ENCODE measurements at regions not wholly inside any gene's neighbourhood (a gene's known extent, or its start where the extent isn't known, plus 50 kb on each side); places are given as distances from the start of the nearest gene placed in this dataset.

DNA sequence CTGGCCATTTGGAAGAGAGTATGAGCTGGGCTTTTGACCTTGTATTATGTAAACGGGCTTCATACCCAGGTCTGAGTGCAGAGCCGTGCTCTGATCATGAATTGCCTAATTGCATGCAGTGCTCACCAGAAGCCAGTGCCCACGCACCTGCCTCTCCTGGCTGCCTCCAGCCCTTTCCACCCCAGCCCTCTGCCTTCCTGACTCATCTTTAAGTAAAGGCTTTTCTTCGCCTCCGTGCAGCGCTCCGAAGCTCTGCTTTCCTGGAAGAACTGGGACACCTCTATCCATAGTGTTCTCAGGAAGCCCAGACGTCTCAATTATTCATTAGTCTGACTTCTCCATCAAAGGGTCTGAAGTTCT, 413.7 kb downstream of the PTPRU start:
- H3K4me3 ChIP-seq (ENCODE audit: low read depth, low read length) = no peak overlapping the region
- TF ChIP-seq, protein P1, sequence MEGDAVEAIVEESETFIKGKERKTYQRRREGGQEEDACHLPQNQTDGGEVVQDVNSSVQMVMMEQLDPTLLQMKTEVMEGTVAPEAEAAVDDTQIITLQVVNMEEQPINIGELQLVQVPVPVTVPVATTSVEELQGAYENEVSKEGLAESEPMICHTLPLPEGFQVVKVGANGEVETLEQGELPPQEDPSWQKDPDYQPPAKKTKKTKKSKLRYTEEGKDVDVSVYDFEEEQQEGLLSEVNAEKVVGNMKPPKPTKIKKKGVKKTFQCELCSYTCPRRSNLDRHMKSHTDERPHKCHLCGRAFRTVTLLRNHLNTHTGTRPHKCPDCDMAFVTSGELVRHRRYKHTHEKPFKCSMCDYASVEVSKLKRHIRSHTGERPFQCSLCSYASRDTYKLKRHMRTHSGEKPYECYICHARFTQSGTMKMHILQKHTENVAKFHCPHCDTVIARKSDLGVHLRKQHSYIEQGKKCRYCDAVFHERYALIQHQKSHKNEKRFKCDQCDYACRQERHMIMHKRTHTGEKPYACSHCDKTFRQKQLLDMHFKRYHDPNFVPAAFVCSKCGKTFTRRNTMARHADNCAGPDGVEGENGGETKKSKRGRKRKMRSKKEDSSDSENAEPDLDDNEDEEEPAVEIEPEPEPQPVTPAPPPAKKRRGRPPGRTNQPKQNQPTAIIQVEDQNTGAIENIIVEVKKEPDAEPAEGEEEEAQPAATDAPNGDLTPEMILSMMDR (IDR thresholded peaks at IDR 0.05; ENCODE audit: insufficient read depth, low read length, poor library complexity, severe bottlenecking) = no peak
- no peaks in the 10 kb centered on the region for H3K27me3 ChIP-seq (ENCODE audit: control insufficient read depth, insufficient read depth, low read length)
- no peak for DNase-seq (ENCODE audit: low read depth)
- no peaks in the 10 kb centered on the region for H3K36me3 ChIP-seq (ENCODE audit: control insufficient read depth, insufficient read depth, low read length)

DNA sequence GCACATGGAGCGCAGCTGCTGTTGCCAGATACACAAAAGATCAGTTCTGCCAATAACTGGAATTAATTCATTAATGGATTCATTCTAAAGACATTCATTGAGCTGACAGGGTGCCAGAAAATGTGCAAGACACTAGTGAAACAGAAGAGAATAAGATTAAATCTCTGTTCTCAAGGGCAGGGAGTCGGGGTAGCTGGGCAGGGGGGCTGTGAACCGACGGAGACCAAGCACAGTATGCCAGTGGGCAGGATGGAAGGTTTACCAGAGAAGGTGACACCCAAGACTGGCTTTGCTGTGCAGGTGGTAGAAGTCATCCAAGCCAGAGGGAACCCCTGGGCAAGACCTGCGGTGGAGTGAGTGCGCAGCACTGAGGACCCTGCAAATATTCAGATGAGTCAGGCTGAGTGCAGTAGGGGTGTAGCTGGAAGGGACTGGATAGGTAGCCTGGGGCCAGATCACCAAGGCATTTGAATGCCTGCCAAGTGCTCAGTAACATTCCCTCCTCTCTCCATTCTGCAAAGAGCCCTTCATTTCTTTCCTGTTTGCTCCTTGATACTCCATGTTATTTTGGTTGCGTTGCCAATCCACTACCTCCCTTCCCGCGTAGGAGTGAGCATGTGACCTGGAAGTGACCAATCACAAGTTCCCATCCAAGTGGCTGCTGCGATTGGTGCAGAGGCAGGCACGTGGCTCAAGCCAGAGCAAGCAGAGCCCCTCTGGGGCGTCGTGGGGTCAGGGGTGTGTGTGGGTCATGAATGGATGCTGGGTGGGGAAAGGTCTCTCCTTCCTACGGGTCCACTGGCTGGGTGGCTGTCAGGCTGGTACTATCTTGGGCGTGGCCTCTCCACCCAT, 413.1 kb downstream of the PTPRU start:
- no peaks in the 10 kb centered on the region for H3K27me3 ChIP-seq (ENCODE audit: control insufficient read depth, insufficient read depth, low read length)
- TF ChIP-seq, protein P1 (IDR thresholded peaks at IDR 0.05; ENCODE audit: insufficient read depth, low read length, poor library complexity, severe bottlenecking) = no peak
- H3K4me3 ChIP-seq (ENCODE audit: low read depth, low read length) = no peak overlapping the region
- H3K36me3 ChIP-seq (ENCODE audit: control insufficient read depth, insufficient read depth, low read length) = no peaks in the 10 kb centered on the region
- no peak for DNase-seq (ENCODE audit: low read depth)

DNA sequence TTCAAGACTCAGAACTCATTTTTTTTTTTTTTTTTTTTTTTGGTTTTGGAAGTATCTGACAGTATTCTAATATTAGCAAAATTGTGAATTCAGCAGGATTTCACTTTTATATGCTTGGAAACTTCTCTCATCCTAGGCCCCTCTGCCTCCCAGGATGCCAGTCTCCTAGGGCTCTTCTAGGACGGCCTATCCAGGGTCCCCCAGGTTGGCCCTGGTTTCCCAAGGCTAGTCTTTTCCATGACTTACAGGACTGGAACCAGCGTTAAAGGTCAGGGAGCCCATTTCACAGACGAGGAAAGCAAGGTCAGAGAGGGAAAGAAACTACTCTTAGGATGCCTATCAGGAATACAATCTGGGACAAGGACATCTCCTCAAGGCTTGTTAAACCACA, 412.5 kb downstream of the PTPRU start:
- TF ChIP-seq, protein P1 (IDR thresholded peaks at IDR 0.05; ENCODE audit: insufficient read depth, low read length, poor library complexity, severe bottlenecking) = no peak
- Histone ChIP-seq H3K4me3 (ENCODE audit: low read depth, low read length) (no peak overlapping the region), H3K36me3 (ENCODE audit: control insufficient read depth, insufficient read depth, low read length) (no peaks in the 10 kb centered on the region), H3K27me3 (ENCODE audit: control insufficient read depth, insufficient read depth, low read length) (no peaks in the 10 kb centered on the region)
- DNase-seq (ENCODE audit: low read depth) = no peak

DNA sequence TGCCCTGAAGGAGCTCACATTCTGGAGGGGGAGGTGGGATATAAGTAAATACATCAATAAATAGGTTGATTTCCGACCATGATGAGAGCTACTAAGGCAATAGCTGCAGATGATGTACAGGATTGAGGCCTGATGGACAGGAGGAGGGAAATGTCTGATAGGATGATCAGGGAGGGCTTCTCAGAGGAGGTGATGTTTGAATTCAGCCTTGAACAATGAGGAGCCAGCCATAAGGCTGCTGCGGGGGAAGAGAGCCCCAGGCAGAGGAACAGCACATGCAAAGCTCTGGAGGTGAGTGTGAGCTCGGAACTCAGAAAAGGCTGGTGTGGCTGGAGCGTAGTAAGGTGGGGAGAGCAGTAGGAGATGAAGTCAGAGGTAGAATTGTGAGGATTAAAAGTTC, 411.7 kb downstream of the PTPRU start:
- DNase-seq (ENCODE audit: low read depth) = no peak
- H3K27me3 ChIP-seq (ENCODE audit: control insufficient read depth, insufficient read depth, low read length) = no peaks in the 10 kb centered on the region
- TF ChIP-seq, protein P1 (IDR thresholded peaks at IDR 0.05; ENCODE audit: insufficient read depth, low read length, poor library complexity, severe bottlenecking) = no peak
- no peaks in the 10 kb centered on the region for H3K36me3 ChIP-seq (ENCODE audit: control insufficient read depth, insufficient read depth, low read length)
- no peak overlapping the region for H3K4me3 ChIP-seq (ENCODE audit: low read depth, low read length)

DNA sequence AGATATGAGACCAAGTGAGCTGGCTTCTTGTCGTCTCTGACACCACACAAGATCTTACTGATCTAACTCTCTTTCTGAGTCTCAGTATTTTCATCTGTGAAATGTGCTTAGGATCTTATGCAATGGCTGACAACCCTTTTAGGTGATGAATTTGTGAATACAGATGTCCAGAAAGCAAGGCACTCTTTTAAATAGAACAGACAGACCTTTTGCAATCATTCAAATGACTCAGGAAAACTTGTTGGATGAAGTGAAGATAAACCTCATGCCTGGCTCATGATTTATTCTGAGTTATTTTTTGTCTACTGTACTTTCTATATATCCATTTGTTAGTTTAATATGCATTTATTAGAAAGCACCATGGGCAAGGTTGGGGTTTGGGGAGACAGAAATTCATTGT, 411.3 kb downstream of the PTPRU start:
- no peaks in the 10 kb centered on the region for H3K36me3 ChIP-seq (ENCODE audit: control insufficient read depth, insufficient read depth, low read length)

More for the DNA sequence above, 411.3 kb downstream of the PTPRU start:
- TF ChIP-seq, protein P1 (IDR thresholded peaks at IDR 0.05; ENCODE audit: insufficient read depth, low read length, poor library complexity, severe bottlenecking) = no peak
- no peaks in the 10 kb centered on the region for H3K27me3 ChIP-seq (ENCODE audit: control insufficient read depth, insufficient read depth, low read length)
- no peak overlapping the region for H3K4me3 ChIP-seq (ENCODE audit: low read depth, low read length)
- DNase-seq (ENCODE audit: low read depth) = no peak

All from kidney epithelial cell (primary cell).